OCI-M1 (cell line): ENCODE measurements at regions not wholly inside any gene's neighbourhood (a gene's known extent, or its start where the extent isn't known, plus 50 kb on each side); places are given as distances from the start of the nearest gene placed in this dataset.
A peak's percentile ranks its signal among the peaks of the same experiment; 100 is the strongest.

Experiments used
- DNase-seq: peaks from one replicate; lab custom pipeline; 2025; lab: John Stamatoyannopoulos, UW

- DNase-seq = no peak
Observed at GRCh38 chr5:90191352-90192045, 218.1 kb downstream of the CETN3 start.

- DNase-seq = no peak
Observed at GRCh38 chr5:90185897-90186468, 223.6 kb downstream of the CETN3 start.

GRCh38 chr5:90184764-90185163 is 224.8 kb downstream of the CETN3 start:
- DNase-seq = no peak

GRCh38 chr5:90182726-90183125 is 226.8 kb downstream of the CETN3 start:
- no peak for DNase-seq

- DNase-seq = no peak
Observed at GRCh38 chr5:90174236-90174635, 235.3 kb downstream of the CETN3 start.

GRCh38 chr5:90173299-90174030 is 236.1 kb downstream of the CETN3 start:
- no peak for DNase-seq

- no peak for DNase-seq
Observed at GRCh38 chr5:90171466-90171865, 238.1 kb downstream of the CETN3 start.

- DNase-seq = no peak
Observed at GRCh38 chr5:90170261-90170660, 239.3 kb downstream of the CETN3 start.

- no peak for DNase-seq
Observed at GRCh38 chr5:90169078-90169477, 240.5 kb downstream of the CETN3 start.

- DNase-seq = no peak
Observed at GRCh38 chr5:90168399-90168798, 241.2 kb downstream of the CETN3 start.

- no peak for DNase-seq
Observed at GRCh38 chr5:90166816-90167215, 242.7 kb downstream of the CETN3 start.

GRCh38 chr5:90162324-90162723 is 247.2 kb downstream of the CETN3 start:
- DNase-seq = no peak

GRCh38 chr5:90161414-90161813 is 248.1 kb downstream of the CETN3 start:
- DNase-seq = peak; percentile 88

- DNase-seq = no peak
Observed at GRCh38 chr5:90158131-90158530, 251.4 kb downstream of the CETN3 start.

- DNase-seq = no peak
Observed at GRCh38 chr5:90153031-90153430, 256.5 kb downstream of the CETN3 start.

- no peak for DNase-seq
Observed at GRCh38 chr5:90144625-90145327, 264.8 kb downstream of the CETN3 start.

- no peak for DNase-seq
Observed at GRCh38 chr5:90142541-90142940, 267.0 kb downstream of the CETN3 start.

- peak; percentile 3 for DNase-seq
Observed at GRCh38 chr5:90141984-90142383, 267.6 kb downstream of the CETN3 start.

- DNase-seq = no peak
Observed at GRCh38 chr5:90136952-90137528, 272.5 kb downstream of the CETN3 start.

GRCh38 chr5:90135779-90136378 is 273.7 kb downstream of the CETN3 start:
- DNase-seq = no peak

- DNase-seq = peak; percentile 67
Observed at GRCh38 chr5:90134892-90135291, 274.7 kb downstream of the CETN3 start.

GRCh38 chr5:90134381-90134780 is 275.2 kb downstream of the CETN3 start:
- no peak for DNase-seq
